OCI-LY3 (cell line): ENCODE measurements at regions not wholly inside any gene's neighbourhood (a gene's known extent, or its start where the extent isn't known, plus 50 kb on each side); places are given as distances from the start of the nearest gene placed in this dataset.

Experiments
- CTCF ChIP-seq: fragments of 200-600, 300-600 bp; sonication (generic); IDR thresholded peaks from 2 replicates; pipeline ENCODE4 v1.5.1; 2014; ENCODE audit warnings: antibody characterized with exemption, low read length, low read depth
- EZH2phosphoT487 ChIP-seq: fragments of 200-600 bp; shearing (Covaris generic); IDR thresholded peaks from 2 replicates; pipeline ENCODE4 v1.6.1; 2018; ENCODE audit warnings: antibody characterized with exemption, mixed run types, low read depth

- no peak for TF ChIP-seq EZH2phosphoT487
- TF ChIP-seq CTCF, result no peak
Observed at GRCh38 chr15:46941241-46941640, 776.1 kb upstream of the SEMA6D start.
